Adrenal gland (tissue), 9 donors: ENCODE measurements at regions not wholly inside any gene's neighbourhood (a gene's known extent, or its start where the extent isn't known, plus 50 kb on each side); places are given as distances from the start of the nearest gene placed in this dataset.

Experiments used
- DNase-seq, 7 donors: peaks; one replicate each; pipeline ENCODE4 v3.0.0-alpha.2; 2019 to 2020
- H3K27ac ChIP-seq, 5 donors: fragments of 200-600 bp; sonication (generic) in 4 of 5; 1 replicate in 3 of 5; 2 replicates in 2 of 5; pipeline versions ENCODE4 v1.5.1 to v1.8.0; 2016 to 2020; ENCODE audit warnings: mild to moderate bottlenecking in 1 of 5
- H3K27me3 ChIP-seq: fragments of 200-600 bp; 2 replicates; pipeline ENCODE4 v1.8.0; 2021
- H3K36me3 ChIP-seq, 2 donors: fragments of 200-600 bp; replicated peaks in 1 of 2; 1 replicate in 1 of 2; 2 replicates in 1 of 2; pipeline versions ENCODE4 v1.5.1 to v1.8.0; 2018 to 2022
- H3K4me1 ChIP-seq, 2 donors: fragments of 200-600 bp; replicated peaks in 1 of 2; 1 replicate in 1 of 2; 2 replicates in 1 of 2; pipeline versions ENCODE4 v1.5.1 to v1.8.0; 2018 to 2021
- H3K4me3 ChIP-seq, 4 donors: fragments of 200-600 bp; sonication (generic) in 3 of 4; one replicate each; pipeline ENCODE4 v1.5.1; 2016 to 2018
- H3K9me3 ChIP-seq, 3 donors: fragments of 200-600 bp; sonication (generic) in 1 of 3; replicated peaks in 1 of 3; 1 replicate in 2 of 3; 2 replicates in 1 of 3; pipeline versions ENCODE4 v1.5.1 to v1.8.0; 2016 to 2021
- POLR2A ChIP-seq, 2 donors: fragments of 450-650 bp; IDR thresholded peaks; one replicate each; pipeline ENCODE4 v1.6.1; 2017; ENCODE audit warnings: antibody characterized with exemption in 2 of 2, mild to moderate bottlenecking in 2 of 2, moderate library complexity in 1 of 2
- WGBS, 4 donors: extraction: QIAGEN DNeasy Blood & Tissue Kit in 2 of 4; methylation state at CpG; one replicate each; pipeline versions ENCODE4 v1.1.5 to v1.1.7; 2013 to 2017; 5-methylcytosine and 5-hydroxymethylcytosine counted together
- intact Hi-C, 2 donors: fragments of 100-400 bp; cut with DNase I; formaldehyde crosslinking; loops; one replicate each; pipeline versions ENCODE4 v1.14.1 to v1.15.0; 2022 to 2023
- TF ChIP-seq, protein P1 (sequence below), 6 experiments: fragments of 450-650 bp in 4 of 6; fragments of 200-600 bp in 2 of 6; sonication (generic) in 1 of 6; IDR thresholded peaks; 1 replicate in 5 of 6; 2 replicates in 1 of 6; pipeline versions ENCODE4 v1.5.1 to v1.8.0; 2016 to 2021; ENCODE audit warnings: antibody characterized with exemption in 6 of 6, mild to moderate bottlenecking in 2 of 6, moderate library complexity in 1 of 6
- donor health status: healthy with polysubstance abuse.
- donor health status: Bipolar disorder and iron deficiency.
- donor health status: DM: yes; HTN: yes; CAD: no.
- donor health status: DM: no; HTN: no; CAD: no.
- donor health status: DM: no; HTN: no; CAD: no.

DNA sequence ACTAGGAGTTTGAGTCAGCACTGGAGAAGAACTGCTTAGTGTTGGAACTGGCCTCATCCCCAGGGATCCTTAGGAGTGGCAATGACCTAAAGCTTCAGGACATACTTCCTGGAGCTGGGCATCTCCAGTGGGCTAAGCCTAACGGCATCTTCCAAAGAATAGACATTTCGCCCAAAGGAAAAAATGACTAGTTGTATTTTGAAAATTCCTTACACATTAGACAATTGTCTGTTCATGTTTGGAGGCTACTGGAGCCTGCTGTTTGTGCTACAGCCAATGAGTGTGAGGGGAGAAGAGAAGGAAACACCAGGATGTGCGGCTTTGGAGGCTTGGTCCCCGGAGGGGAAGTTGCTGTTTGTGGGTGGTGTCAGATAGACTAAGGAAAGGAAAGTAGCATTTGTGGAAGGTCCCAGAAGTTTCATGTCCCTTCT lies 77.6 kb downstream of the POLR2M start:
- DNase-seq: no peak
- Histone ChIP-seq H3K36me3 (no peaks in the 10 kb centered on the region), H3K27ac (no peak overlapping the region), H3K27me3 (peaks cover 9% of the 10 kb centered on the region), H3K9me3 (no peaks in the 10 kb centered on the region), H3K4me1 (no peaks in the 10 kb centered on the region), H3K4me3 (no peak overlapping the region)
- no peak for TF ChIP-seq POLR2A (IDR thresholded peaks at IDR 0.05)
- TF ChIP-seq, protein P1, sequence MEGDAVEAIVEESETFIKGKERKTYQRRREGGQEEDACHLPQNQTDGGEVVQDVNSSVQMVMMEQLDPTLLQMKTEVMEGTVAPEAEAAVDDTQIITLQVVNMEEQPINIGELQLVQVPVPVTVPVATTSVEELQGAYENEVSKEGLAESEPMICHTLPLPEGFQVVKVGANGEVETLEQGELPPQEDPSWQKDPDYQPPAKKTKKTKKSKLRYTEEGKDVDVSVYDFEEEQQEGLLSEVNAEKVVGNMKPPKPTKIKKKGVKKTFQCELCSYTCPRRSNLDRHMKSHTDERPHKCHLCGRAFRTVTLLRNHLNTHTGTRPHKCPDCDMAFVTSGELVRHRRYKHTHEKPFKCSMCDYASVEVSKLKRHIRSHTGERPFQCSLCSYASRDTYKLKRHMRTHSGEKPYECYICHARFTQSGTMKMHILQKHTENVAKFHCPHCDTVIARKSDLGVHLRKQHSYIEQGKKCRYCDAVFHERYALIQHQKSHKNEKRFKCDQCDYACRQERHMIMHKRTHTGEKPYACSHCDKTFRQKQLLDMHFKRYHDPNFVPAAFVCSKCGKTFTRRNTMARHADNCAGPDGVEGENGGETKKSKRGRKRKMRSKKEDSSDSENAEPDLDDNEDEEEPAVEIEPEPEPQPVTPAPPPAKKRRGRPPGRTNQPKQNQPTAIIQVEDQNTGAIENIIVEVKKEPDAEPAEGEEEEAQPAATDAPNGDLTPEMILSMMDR (IDR thresholded peaks at IDR 0.05): no peak
- 47 to 66% (median 59%) methylated on average over 4 of the region's 4 CpGs for WGBS, 4 donors
- intact Hi-C loops: no loop called here

DNA sequence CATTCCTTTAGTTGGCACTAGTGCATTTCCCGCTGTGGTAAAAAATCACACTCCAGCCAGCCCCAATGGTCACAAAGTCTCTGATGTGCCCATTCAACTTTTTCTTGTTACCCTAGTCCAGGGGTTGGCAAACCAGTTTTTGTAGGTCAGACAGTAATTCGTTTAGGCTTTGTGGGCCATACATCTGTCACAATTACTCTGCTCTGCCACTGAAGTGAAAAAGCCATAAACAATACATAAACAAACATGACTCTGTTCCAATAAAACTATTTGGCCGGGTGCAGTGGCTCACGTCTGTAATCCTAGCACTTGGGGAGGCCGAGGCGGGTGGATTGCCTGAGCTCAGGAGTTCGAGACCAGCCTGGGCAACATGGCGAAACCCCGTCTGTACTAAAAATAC lies 78.5 kb downstream of the POLR2M start:
- no peak for TF ChIP-seq POLR2A (IDR thresholded peaks at IDR 0.05)
- TF ChIP-seq, protein P1 (IDR thresholded peaks at IDR 0.05): no peak
- no peaks in the 10 kb centered on the region for H3K4me1 ChIP-seq
- WGBS, 4 donors: 74 to 84% (median 83%) methylated on average over 8 to 9 of the region's 9 CpGs
- H3K27ac ChIP-seq: no peak overlapping the region
- no peaks in the 10 kb centered on the region for H3K36me3 ChIP-seq
- H3K27me3 ChIP-seq: peaks cover 4% of the 10 kb centered on the region
- H3K4me3 ChIP-seq: no peak overlapping the region
- intact Hi-C loops: no loop called here
- H3K9me3 ChIP-seq: no peaks in the 10 kb centered on the region
- DNase-seq: no peak

DNA sequence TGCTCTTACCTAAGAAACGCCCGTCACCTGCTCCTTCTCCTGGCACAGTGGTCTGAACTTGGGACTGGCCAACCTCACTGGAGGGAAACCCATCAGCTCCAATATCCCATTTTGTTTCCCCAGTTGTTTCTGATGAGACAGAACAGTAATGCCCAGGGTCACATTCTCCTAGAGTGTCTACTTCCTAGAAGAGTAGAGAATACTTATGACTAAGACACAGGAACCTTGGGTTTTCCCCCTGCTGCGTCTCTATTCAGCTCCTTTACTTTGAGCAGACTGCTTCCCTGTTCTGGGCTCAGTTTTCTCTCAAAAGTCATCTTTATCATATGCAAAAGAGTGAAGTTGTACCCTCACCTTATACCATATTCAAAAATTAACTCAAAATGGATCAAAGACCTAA lies 79.4 kb downstream of the POLR2M start:
- peaks cover 2% of the 10 kb centered on the region for H3K27me3 ChIP-seq
- intact Hi-C loops: no loop called here
- H3K9me3 ChIP-seq: no peaks in the 10 kb centered on the region
- H3K36me3 ChIP-seq: no peaks in the 10 kb centered on the region
- DNase-seq: no peak
- WGBS, 4 donors: 68 to 81% (median 80%) methylated on average over 3 of the region's 3 CpGs
- H3K4me3 ChIP-seq: no peak overlapping the region
- no peaks in the 10 kb centered on the region for H3K4me1 ChIP-seq
- H3K27ac ChIP-seq: no peak overlapping the region
- TF ChIP-seq POLR2A (IDR thresholded peaks at IDR 0.05): no peak
- TF ChIP-seq, protein P1 (IDR thresholded peaks at IDR 0.05): no peak

DNA sequence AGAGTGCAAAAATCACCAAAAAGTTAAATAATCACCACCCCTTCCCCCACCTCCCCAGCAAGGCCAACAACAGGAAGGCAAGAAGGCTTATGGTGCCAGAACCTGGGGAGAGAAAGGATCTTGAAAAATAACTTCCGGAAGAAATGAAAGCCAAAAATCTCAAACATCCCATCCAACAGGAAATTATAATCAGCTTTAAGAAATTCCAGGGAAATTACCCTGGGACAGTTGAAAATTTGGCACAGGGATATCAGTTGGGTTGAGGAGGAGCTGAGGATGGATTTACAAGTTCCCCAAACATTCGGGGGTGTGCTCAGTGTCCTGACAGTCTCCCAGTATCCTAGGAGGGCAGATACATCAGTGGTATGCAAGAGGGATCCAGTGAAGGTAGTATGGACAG lies 82.7 kb downstream of the POLR2M start:
- Histone ChIP-seq H3K27ac (no peak overlapping the region), H3K4me1 (no peaks in the 10 kb centered on the region), H3K36me3 (no peaks in the 10 kb centered on the region), H3K9me3 (no peaks in the 10 kb centered on the region), H3K4me3 (no peak overlapping the region), H3K27me3 (no peaks in the 10 kb centered on the region)
- intact Hi-C loops: no loop called here
- no peak for DNase-seq
- 62 to 70% (median 64%) methylated on average over 2 of the region's 2 CpGs for whole genome bisulfite sequencing, 4 donors
- TF ChIP-seq, protein P1 (IDR thresholded peaks at IDR 0.05): no peak
- no peak for TF ChIP-seq POLR2A (IDR thresholded peaks at IDR 0.05)
